ENCODE measurements at regions not wholly inside any gene's neighbourhood (a gene's known extent, or its start where the extent isn't known, plus 50 kb on each side); places are given as distances from the start of the nearest gene placed in this dataset.

DNA sequence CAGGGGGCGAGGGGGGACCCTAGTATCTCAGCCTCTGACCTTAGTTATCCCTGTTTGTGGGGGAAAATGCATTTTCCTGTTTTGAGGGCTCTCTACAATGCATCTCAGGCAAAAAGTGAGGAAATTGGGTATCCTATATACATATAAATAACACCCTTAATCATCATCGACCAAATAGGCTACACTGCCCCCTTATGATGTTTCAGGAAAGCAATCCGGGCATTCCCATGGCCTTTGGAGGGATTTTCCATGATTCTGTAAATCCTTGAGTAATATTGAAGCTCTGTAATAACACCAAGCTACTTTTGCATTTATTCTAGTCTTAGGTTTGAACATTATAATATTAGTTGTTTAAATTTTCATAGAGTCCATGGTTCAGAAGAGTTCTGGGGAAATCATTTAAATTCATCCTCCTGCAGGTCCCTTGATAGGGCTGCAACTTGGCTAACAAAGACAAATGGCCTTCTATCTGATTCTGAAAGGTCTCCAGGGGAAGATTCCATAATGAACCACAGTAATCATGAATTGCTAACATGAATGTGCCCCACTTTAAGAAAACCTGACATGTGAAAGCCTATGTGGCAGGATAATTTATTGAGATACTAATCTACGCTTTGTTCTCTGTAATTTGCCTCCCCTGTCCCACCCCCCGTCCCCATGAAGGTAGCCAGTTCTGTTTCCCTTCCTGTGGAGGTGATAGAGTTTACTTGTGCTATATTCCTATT is 91.5 kb upstream of the SCOC start:
- no peak for DNase-seq (ENCODE audit: low spot score)

- DNase-seq (ENCODE audit: low spot score): no peak
Observed at GRCh38 chr4:140277576-140277975, 95.9 kb upstream of the SCOC start.

DNA sequence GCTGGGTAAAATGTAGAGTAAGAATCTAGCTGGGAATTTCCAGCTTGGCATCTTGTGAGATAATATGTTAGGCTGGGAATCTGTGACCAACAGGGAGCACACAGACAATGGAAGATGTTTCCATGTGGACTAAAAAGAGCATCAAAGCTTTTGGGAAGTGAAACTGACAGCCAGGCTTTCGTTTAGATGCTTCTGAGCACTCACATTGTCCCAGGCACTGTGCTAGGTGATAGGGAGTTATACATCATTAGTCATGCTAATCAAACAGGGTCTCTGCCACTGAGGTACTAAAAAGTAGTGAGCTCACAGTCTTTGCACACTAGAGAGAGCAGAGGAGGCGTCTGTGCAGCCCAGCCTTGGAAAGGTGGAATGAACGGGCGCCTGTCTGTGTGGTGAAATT is 101.9 kb upstream of the SCOC start:
- no peak for DNase-seq (ENCODE audit: low spot score)

DNA sequence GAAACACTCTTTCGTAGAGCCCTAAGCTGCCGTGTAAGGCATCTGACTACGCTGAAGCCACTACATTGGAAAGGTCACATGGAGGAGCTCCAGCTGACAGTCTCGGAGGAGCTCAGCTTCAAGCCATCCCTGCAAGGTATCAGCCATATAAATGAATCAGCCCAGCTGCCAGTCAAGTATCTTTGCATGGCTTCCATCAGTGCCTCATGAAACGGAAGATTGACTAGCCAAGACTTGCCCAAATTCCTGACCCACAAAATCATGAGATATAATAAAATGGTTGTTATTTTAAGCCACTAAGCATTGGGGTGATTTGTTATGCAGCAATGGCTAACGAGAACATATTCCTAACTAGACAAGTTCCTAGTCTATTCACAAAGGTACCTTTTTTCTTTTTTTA is 104.1 kb upstream of the SCOC start:
- DNase-seq (ENCODE audit: low spot score): no peak

DNA sequence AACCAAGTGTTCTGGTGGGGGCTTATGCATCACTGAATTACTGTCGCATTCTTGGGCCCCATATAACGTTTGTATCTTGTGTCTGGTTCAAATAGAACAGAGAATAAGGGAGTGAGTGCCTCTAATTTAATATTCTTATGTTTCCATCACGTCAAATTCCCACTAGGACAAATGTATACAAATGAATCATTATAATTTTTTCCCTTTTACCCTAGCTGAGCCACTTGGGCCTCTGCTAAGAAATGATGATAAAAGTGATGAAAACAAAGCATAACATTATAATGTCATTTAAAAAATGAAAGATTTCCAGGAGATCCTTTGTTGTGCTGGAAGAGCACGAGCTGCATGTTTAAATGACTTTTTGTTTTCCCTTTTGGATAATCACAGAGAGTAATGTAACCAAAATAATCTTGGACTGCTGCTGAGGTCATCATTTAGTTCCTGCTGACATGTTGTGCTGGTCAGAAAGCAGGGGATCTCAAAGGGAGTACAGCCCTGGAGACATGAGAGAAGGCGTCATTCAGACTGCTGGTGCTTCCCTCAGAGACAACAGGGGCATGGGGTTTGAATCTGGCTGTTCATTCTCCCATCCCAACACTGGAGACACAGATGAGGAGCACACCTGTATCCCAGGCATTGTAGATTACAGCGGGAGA is 105.1 kb upstream of the SCOC start:
- no peak for DNase-seq (ENCODE audit: low spot score)

GRCh38 chr4:140267576-140267975 is 105.9 kb upstream of the SCOC start:
- no peak for DNase-seq (ENCODE audit: low spot score)

DNA sequence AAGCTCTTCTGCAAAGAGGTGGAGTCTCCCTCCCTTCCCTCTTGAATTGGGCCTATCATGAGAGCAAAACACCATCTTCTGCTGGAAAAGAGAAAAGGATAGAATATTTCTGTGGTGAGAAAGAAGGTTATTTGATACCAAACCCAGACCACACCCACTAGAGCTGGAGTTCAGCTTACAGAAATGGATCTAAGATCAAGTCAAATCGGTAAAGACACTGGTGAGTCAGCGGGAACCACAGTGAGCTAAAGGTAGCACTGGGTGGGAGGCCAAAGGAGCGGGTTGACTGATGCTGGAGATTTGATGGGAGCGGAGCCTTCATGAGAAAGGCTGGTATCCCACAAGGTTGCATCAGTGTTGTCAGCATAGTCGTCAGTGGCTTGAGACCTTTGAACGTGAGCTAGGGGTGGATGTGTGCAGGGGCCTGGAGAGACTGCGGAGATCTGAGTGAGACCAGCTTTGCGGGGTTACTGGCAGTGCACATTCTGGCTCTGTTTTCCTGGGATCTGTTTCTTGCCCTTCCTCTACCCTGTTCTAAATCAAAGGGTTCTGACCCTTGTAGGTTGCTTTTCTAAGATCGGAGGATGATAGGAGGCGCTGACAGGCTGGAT is 106.4 kb upstream of the SCOC start:
- no peak for DNase-seq (ENCODE audit: low spot score)

GRCh38 chr4:140260227-140260626 is 106.2 kb upstream of the MAML3 start:
- peak; percentile 18 for DNase-seq (ENCODE audit: low spot score)

DNA sequence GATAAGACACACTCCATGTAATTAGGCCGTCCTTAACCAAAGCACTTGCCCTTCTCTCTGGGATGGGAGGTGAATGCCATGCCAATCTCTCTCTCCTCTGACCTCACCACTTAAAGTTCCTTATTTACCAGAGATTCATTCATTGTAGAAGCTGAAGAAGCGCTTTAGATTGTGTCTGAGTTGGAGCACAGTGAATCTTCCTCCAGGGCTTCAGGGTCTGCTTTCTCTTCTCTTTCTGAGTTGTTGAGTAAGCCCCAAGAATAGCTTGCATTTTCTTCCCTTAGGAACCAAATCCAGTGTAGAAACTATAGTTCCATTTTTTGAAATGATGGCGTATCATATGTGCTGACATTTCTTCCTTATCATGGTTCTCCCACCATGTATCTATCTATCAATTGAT is 104.5 kb upstream of the MAML3 start:
- DNase-seq (ENCODE audit: low spot score): no peak

GRCh38 chr4:140257461-140258305 is 103.7 kb upstream of the MAML3 start:
- DNase-seq (ENCODE audit: low spot score): no peak

GRCh38 chr4:140256941-140257340 is 103.0 kb upstream of the MAML3 start:
- no peak for DNase-seq (ENCODE audit: low spot score)

DNA sequence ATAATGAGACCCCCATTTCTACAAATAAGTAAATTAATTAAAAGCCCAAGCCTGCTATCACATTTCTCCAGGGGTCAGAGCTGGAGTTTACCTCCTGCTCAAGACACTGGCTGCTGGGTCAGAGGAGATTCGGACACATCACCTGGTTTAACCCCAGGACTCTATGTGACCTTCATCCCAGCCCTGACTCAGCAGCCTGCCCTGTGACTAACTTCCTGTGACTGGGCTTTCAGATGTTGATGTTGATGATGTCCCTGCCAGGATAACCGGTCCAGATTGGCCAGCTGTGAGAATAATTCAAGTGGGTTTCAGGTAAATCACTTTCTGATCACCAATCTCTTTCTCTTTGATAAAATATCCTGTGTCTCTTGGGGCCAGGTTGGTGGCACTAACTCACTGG is 102.4 kb upstream of the MAML3 start:
- peak; percentile 27 for DNase-seq (ENCODE audit: low spot score)

GRCh38 chr4:140255927-140256326 is 101.9 kb upstream of the MAML3 start:
- no peak for DNase-seq (ENCODE audit: low spot score)

DNA sequence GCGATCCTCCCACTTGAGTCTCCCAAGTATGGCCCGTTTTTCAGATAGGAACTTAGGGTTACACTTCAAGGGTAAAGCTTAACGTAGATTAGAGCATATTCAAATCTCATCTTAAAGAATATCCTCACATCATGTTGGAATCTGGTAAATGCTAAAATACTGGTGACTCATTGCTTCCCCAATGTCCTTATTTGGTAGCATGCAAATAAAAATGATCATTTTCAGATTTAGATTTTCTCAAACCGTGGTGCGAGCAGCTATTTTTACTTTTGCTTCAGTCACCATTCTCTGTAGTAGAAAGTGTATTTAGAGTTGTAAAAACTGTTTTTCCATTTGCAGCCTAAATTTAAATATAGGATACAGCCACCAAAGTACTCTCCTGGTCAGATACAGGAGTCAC is 101.5 kb upstream of the MAML3 start:
- DNase-seq (ENCODE audit: low spot score): no peak

DNA sequence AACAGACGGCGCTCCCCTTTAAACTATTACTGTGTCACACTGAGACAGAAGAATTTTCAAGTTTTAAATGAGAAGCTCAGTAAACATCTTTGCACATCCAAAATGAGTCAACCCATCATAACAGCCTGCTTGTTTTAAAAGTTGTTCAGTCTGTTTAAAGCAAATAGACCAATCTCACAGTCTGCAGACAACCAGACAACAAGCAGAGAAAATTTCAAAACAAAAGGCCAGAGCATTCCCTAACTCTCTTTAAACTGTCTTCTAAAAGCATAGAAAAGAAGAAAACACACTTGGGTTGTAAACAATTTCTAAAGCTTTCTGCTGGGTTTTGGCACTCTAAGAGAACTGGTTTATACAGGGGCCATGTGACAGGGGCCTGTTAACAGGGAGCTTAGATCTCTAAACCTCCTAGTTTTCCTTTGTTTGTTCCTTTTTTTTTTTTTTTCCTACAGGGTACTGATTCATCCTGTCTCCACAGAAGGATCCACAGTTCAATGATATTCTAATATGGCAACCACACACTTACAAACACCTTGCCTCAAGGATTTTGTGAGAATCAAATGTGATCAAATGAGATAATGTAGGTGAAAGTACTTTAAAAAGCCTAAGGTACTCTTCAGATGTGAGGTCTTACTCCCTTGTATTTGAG is 100.8 kb upstream of the MAML3 start:
- no peak for DNase-seq (ENCODE audit: low spot score)

- DNase-seq (ENCODE audit: low spot score): no peak
Observed at GRCh38 chr4:140253556-140254027, 99.6 kb upstream of the MAML3 start.

DNA sequence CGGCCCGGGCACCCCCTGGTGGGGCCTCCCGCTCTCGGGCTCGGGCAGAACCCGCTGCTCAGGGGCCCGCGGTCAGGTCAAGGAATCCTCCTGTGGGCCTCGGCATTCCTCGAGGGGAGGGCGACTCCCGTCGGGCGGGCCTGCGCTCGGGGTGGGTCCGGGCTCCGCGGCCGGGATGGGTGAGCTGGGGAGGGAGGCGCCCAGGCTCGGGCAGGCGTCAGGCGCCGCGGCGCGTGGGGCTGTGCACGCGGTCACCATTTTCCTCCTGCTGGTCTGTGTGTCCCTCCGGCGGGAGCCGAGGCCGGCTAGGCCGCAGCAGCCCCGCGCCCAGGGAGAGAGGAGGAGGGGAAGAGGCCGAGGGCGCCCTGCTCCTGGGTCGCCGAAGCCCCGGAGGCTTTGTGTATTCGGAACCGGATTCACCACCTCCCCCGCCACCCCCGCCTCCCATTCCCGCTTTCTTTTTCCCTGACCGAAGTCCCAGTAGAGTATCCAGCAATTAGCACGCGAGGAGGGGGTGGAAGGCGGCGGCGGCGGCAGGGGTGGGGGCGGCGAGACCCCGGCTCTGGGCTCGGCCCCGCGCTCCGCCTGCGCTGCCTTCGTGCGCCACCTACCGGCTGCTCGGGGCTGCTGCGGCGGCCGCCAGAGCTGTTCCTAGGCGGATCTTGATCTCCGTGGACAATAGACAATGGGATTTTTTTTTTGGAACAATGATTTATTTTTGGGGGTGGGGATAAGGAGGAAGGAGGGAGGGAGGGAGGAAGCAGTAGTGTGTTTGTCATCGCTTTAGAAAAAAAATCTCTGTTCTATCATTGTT is 99.0 kb upstream of the MAML3 start:
- peak; percentile 53 for DNase-seq (ENCODE audit: low spot score)

DNA sequence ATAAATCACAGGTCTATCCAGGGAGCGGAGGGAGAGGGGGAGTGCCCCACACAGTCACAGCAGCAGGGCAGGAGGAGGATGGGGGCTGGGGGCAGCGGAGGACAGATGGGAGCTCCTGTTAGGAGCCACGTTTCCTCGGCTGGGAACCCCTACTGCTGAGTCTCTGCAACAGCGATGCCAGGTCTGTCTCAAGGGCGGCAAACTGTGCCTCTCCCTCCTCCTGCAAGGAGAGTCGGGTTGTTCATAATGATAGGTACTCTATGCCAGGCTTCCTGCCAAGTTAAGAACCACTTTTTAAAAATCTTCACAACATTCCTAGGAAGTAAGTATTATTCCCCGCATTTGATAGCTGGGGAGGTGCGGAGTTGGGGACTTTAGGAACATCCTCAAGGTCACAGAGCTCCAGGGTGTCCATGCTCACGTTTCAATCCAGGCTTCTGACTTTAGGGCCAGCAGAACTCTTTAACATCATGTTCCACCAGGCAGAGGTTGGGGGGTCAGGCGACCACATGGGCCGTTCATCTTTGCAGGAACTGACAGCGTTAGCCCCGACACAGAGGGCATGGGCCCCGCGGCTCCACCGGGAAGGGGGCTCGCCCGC is 98.3 kb upstream of the MAML3 start:
- no peak for DNase-seq (ENCODE audit: low spot score)

- DNase-seq (ENCODE audit: low spot score): no peak
Observed at GRCh38 chr4:140251571-140251970, 97.6 kb upstream of the MAML3 start.

GRCh38 chr4:140250989-140251552 is 97.1 kb upstream of the MAML3 start:
- DNase-seq (ENCODE audit: low spot score): peak; percentile 65

Data from SW480 (cell line).